Fibroblast of skin of right quadriceps (primary cell): ENCODE measurements at regions not wholly inside any gene's neighbourhood (a gene's known extent, or its start where the extent isn't known, plus 50 kb on each side); places are given as distances from the start of the nearest gene placed in this dataset.
"Not testable (repeated sequence)": the region's sequence is repeated elsewhere in the genome, so short reads cannot be mapped to it uniquely, and the experiment has no call there.

Source experiments
- DNase-seq: peaks from one replicate; pipeline ENCODE4 v3.0.0-alpha.2; 2013

GRCh38 chr9:15032860-15033259, 122.6 kb upstream of the FREM1 start:
- DNase-seq = no peak

- DNase-seq = no peak
Measured at GRCh38 chr9:15021146-15021545, 110.9 kb upstream of the FREM1 start.

GRCh38 chr9:15018096-15018637, 107.9 kb upstream of the FREM1 start:
- no peak for DNase-seq

GRCh38 chr9:15010581-15010980, 100.4 kb upstream of the FREM1 start:
- DNase-seq = no peak

- no peak for DNase-seq
Measured at GRCh38 chr9:15007698-15008097, 97.5 kb upstream of the FREM1 start.

GRCh38 chr9:14994738-14995137, 84.5 kb upstream of the FREM1 start:
- DNase-seq = no peak

- no peak for DNase-seq
Measured at GRCh38 chr9:14993901-14994554, 83.8 kb upstream of the FREM1 start.

- peak; percentile 90 for DNase-seq
Measured at GRCh38 chr9:14993061-14993800, 83.0 kb upstream of the FREM1 start.

GRCh38 chr9:14992516-14992915, 82.3 kb upstream of the FREM1 start:
- no peak for DNase-seq

- DNase-seq = no peak
Measured at GRCh38 chr9:14992081-14992480, 81.9 kb upstream of the FREM1 start.

- DNase-seq = not testable (repeated sequence)
Measured at GRCh38 chr9:14990647-14991046, 80.4 kb upstream of the FREM1 start.

GRCh38 chr9:14989811-14990210, 79.6 kb upstream of the FREM1 start:
- DNase-seq = peak; percentile 32

GRCh38 chr9:14989336-14989735, 79.1 kb upstream of the FREM1 start:
- not testable (repeated sequence) for DNase-seq

GRCh38 chr9:14987858-14988257, 77.6 kb upstream of the FREM1 start:
- no peak for DNase-seq

- DNase-seq = peak; percentile 64
Measured at GRCh38 chr9:14985419-14985818, 75.2 kb upstream of the FREM1 start.

GRCh38 chr9:14983599-14983998, 73.4 kb upstream of the FREM1 start:
- no peak for DNase-seq

GRCh38 chr9:14981291-14981950, 71.2 kb upstream of the FREM1 start:
- DNase-seq = no peak

- no peak for DNase-seq
Measured at GRCh38 chr9:14978022-14979000, 68.1 kb upstream of the FREM1 start.

- DNase-seq = no peak
Measured at GRCh38 chr9:14967450-14968321, 57.5 kb upstream of the FREM1 start.

- DNase-seq = no peak
Measured at GRCh38 chr9:14962193-14962882, 52.1 kb upstream of the FREM1 start.
